Uterus (tissue), 3 donors: ENCODE measurements at regions not wholly inside any gene's neighbourhood (a gene's known extent, or its start where the extent isn't known, plus 50 kb on each side); places are given as distances from the start of the nearest gene placed in this dataset.

Experiments
- DNase-seq, 2 donors: peaks; one replicate each; pipeline ENCODE4 v3.0.0-alpha.2; 2019 to 2020
- H3K27ac ChIP-seq, 2 donors: fragments of 200-600 bp; sonication (generic); 1 replicate in 1 of 2; 2 replicates in 1 of 2; pipeline ENCODE4 v1.5.1; 2016 to 2018
- H3K27me3 ChIP-seq, 2 donors: fragments of 200-600 bp; sonication (generic); one replicate each; pipeline ENCODE4 v1.5.1; 2018 to 2019; ENCODE audit warnings: control low read depth in 1 of 2
- H3K36me3 ChIP-seq, 2 donors: fragments of 200-600 bp; sonication (generic); one replicate each; pipeline ENCODE4 v1.5.1; 2019; ENCODE audit warnings: control low read depth in 1 of 2
- H3K4me1 ChIP-seq, 2 donors: fragments of 200-600 bp; sonication (generic); one replicate each; pipeline ENCODE4 v1.5.1; 2018 to 2019; ENCODE audit warnings: control low read depth in 1 of 2
- H3K4me3 ChIP-seq, 2 donors: fragments of 200-600 bp; sonication (generic); 1 replicate in 1 of 2; 2 replicates in 1 of 2; pipeline ENCODE4 v1.5.1; 2018 to 2019; ENCODE audit warnings: mild to moderate bottlenecking in 1 of 2
- H3K9me3 ChIP-seq, 2 donors: fragments of 200-600 bp; sonication (generic); one replicate each; pipeline ENCODE4 v1.5.1; 2019; ENCODE audit warnings: control low read depth in 1 of 2
- CTCF ChIP-seq, 4 experiments: fragments of 200-600 bp in 2 of 4; fragments of 450-650 bp in 2 of 4; sonication (generic) in 2 of 4; IDR thresholded peaks; one replicate each; pipeline ENCODE4 v1.5.1; 2016 to 2019; ENCODE audit warnings: antibody characterized with exemption in 4 of 4, mild to moderate bottlenecking in 2 of 4, moderate library complexity in 1 of 4
- POLR2A ChIP-seq, 2 donors: fragments of 450-650 bp; IDR thresholded peaks; one replicate each; pipeline ENCODE4 v1.6.1; 2016; ENCODE audit warnings: antibody characterized with exemption in 2 of 2, mild to moderate bottlenecking in 1 of 2, moderate library complexity in 1 of 2
- intact Hi-C: fragments of 100-400 bp; cut with DNase I; formaldehyde crosslinking; loops from one replicate; pipeline ENCODE4 v1.15.1; 2023; ENCODE audit warnings: low total_unique reads
- donor health status: DM: yes; HTN: yes; CAD: no.

GRCh38 chr14:104252256-104253215, 114.1 kb downstream of the KIF26A start:
- Histone ChIP-seq H3K27me3 (no peaks in the 10 kb centered on the region), H3K4me1 (no peaks in the 10 kb centered on the region), H3K36me3 (no peaks in the 10 kb centered on the region), H3K27ac (no peak overlapping the region), H3K9me3 (no peaks in the 10 kb centered on the region), H3K4me3 (no peak overlapping the region)
- TF ChIP-seq CTCF (IDR thresholded peaks at IDR 0.05) (no peak), POLR2A (IDR thresholded peaks at IDR 0.05) (no peak)
- intact Hi-C loops, result no loop called here
- DNase-seq, result no peak

- Histone ChIP-seq H3K36me3 (no peaks in the 10 kb centered on the region), H3K4me1 (no peaks in the 10 kb centered on the region), H3K9me3 (no peaks in the 10 kb centered on the region), H3K4me3 (no peak overlapping the region), H3K27ac (no peak overlapping the region), H3K27me3 (no peaks in the 10 kb centered on the region)
- intact Hi-C loops, result no loop called here
- DNase-seq, result no peak
- TF ChIP-seq CTCF (IDR thresholded peaks at IDR 0.05), result no peak
- TF ChIP-seq POLR2A (IDR thresholded peaks at IDR 0.05), result no peak
These were observed 114.9 kb downstream of the KIF26A start for GRCh38 chr14:104253223-104253822.

GRCh38 chr14:104253901-104254353, 115.5 kb downstream of the KIF26A start:
- intact Hi-C loops, result no loop called here
- no peak for DNase-seq

GRCh38 chr14:104254735-104255400, 116.5 kb downstream of the KIF26A start:
- no peak for TF ChIP-seq CTCF (IDR thresholded peaks at IDR 0.05)
- no peak for TF ChIP-seq POLR2A (IDR thresholded peaks at IDR 0.05)
- Histone ChIP-seq H3K9me3 (no peaks in the 10 kb centered on the region), H3K4me1 (no peaks in the 10 kb centered on the region), H3K4me3 (no peak overlapping the region), H3K27ac (no peak overlapping the region), H3K27me3 (no peaks in the 10 kb centered on the region), H3K36me3 (no peaks in the 10 kb centered on the region)
- intact Hi-C loops, result no loop called here
- no peak for DNase-seq

More at GRCh38 chr14:104253901-104254353, 115.5 kb downstream of the KIF26A start:
- Histone ChIP-seq H3K9me3 (no peaks in the 10 kb centered on the region), H3K4me1 (no peaks in the 10 kb centered on the region), H3K36me3 (no peaks in the 10 kb centered on the region), H3K4me3 (no peak overlapping the region), H3K27me3 (no peaks in the 10 kb centered on the region), H3K27ac (no peak overlapping the region)
- TF ChIP-seq CTCF (IDR thresholded peaks at IDR 0.05) (no peak), POLR2A (IDR thresholded peaks at IDR 0.05) (no peak)
